Middle frontal gyrus (tissue), 1 donor: ENCODE measurements at regions not wholly inside any gene's neighbourhood (a gene's known extent, or its start where the extent isn't known, plus 50 kb on each side); places are given as distances from the start of the nearest gene placed in this dataset.

Source experiments
- DNase-seq: peaks from one replicate; pipeline ENCODE4 v3.0.0-alpha.2; 2015; ENCODE audit warnings: low spot score; ENCODE audit errors: extremely low spot score

DNA sequence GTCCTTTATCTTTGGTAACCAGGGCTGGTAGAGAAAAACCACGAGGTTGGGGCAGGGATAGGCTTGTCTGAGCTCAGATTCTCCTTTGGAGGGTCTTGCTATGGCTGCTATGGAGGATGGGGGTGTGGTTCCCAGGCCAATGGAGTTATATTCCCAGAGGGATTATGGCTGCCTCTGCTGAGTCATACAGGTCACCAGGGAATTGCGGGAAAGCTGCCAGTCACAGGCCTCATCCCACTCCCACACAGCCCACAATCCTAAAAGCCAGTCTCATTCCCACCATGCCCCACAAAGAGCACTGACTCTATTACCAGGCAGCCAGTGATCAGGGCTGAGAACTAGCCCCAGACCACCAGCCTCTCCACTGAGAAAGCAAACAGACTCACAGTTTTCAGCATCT is 316.6 kb upstream of the TMEM229A start:
- DNase-seq: no peak

DNA sequence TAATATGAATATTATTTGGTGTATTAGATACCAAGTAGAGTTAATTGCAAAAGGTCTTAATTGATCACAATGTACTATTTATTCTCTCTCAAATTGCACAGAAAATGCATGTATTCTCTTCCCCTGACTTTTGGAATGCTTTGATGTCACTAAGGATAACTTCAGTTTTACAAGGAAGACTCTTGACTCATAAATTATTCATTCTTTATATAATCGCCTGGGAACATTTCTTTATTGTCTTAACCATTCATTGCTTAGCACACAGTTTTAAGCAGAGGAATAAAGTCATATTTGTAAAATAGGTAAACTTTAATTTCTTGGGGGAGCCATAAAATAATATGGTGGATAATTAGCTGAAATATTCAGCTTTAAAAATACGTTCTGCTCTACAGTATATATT is 306.0 kb upstream of the TMEM229A start:
- no peak for DNase-seq

DNA sequence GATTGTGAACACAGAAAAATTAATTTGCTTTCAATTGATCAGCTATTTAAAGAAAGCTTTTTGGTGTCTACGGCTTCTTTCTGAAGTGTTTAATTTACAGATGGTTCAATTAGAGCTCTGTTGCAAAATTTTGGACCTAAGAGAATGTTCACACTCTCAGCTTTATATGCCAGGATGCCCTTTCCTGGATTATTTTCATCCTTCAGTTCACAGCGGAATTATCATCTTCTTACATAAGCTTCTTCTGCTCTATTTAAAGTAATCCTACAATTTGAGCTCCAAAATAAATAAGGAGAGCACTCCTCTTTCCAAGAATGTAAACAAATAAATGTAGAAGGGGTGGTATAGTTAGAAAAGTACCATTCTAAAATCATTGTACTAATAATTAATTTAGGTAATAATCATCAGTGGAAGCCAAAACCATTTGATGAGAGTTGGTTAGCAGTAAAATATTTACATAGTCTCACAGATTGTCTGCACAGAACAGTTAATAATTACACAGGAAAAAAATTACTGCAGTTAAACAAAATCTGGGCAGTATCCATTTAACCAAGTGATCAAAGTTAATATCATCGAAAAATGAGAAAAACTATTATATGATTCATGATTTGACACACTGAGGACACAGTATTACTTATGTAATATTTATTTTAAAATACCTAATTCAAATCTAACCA is 298.0 kb upstream of the TMEM229A start:
- DNase-seq: no peak

DNA sequence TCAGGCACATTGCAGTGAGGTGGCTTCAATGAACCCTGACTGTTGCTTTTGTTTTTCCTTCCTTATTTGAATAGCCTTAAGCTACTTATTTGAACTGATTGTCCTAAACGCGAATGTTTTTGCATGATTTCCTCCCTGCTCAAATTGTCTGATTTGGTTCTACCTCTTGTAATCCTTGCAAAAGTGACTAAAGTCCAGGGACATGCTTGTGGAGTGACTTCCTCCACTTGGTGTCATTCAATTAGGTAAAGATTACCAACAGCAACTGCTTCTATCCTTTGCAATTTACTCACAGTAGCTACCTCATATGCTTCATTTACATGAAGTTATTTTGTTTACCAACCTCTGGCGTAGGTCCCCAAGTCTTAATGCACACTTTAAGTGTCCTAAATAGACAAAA is 295.9 kb upstream of the TMEM229A start:
- DNase-seq: no peak

DNA sequence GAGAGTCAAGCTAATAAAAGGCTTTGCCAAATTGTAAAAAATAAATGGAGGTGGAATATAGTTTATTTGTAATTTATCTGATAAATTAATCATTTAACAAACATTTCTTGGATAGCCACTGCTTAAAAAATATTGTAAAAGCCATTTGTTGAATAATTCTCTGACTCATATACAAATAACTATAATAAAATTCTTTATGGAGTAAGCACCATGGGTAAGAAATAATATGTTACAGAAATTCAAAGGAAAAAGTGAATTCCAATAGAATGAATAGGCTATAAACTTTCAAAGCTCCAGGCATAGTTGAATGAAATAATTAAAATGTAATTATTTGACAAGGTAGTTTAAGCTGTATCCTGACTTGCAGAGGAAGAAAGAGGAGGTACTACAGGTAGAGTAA is 291.4 kb upstream of the TMEM229A start:
- DNase-seq: no peak

DNA sequence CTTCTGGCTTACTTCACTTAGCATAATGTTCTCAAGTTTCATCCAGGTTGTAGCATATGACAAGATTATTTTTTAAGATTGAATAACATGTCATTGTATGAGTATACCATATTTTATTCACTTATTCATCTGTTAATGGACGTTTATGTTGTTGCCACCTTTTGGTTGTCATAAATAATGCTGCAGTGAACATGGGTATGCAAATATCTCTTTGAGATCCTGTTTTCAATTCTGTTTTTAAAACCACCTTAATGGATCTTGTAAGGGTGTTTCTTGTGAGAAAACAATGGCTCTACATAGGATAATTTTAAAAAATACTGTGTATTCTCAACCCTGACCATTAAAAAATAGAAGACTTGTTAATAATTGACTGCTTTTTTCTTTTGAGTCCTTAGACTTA is 290.7 kb upstream of the TMEM229A start:
- DNase-seq: no peak

DNA sequence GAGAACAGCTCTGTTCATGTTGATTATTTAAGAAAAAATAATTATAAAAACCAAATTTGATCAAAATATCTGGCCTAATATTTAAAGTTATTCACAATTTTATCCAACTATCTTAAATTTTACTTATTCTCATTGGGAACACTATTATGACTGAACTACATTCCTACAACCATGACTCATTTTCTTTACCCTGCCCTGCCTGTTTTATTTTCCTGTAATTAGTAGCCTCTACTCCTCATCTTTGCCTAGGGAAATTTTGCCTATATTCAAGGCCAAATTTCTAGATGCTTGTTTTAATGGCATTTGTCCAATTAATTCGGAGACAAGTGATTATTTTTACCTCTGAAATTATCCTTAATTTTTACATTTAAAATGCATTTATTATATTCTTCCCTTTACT is 289.7 kb upstream of the TMEM229A start:
- DNase-seq: no peak

DNA sequence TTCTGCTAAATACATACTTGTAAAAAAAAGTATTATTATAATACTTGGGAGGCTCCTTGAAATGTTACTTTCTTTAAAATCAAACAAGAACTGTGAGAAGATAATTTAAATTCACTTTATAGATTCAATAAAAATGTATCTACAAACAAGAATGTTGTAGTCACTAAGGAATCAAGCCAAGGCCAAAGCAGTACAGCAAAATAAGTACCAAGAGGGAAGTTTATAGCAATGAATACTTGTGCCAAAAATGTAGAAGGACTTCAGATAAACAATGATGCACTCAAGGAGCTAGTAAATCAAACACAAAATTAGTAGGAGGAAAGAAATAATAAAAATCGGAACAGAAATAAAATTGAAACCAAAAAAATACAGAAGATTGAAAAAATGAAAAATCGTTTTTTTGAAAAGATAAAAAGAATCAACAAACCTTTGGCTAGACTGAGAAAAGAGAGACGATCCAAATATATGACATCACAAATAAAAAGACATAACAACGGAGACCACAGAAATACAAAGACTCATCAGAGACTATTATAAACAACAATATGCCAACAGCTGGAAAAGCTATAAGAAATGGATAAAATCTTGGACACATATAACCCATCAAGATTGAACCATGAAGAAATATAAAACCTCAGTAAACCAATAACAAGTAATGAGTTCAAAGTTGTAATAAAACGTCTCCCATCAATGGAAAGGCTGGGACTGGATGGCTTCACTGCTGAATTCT is 286.0 kb upstream of the TMEM229A start:
- no peak for DNase-seq

DNA sequence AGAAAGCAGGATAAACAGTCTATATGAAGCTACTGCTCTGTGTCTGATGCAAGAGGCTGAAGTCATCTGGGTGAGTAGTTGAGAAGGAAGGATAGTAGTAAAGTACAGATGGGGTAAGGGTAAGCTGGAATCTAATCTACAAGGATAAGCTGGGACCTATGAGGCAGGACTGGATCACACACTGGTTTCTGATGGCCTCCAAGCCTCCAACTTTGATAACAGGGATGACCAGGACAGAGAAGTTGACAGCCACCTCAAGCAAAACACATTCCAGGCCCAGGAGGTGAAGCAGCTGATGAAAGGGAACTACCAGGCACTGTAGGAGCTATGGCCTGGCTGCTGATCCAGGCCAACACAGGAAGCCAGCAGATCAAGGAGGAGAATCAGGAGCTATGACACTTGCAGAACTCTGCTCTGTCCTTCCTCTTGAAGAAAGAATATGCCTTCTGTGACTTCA is 278.1 kb upstream of the TMEM229A start:
- DNase-seq: no peak

DNA sequence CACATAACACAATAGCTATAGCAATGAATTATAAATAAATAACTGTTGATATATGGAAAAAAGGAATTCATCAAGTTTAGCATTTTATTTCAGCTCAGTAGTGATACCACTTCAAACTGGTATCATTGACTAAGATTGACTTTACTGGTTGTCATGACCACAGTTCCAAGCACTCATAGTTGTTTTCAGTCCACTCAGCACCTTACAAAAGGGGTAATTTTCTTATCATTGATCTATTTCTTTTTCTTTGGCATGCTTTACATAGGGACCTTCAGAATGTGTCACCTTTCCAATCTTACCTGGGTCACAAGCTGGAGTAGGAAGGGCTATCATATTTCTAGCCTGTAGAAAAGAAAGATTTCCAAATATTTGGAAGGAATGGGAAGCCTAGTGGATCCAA is 275.5 kb upstream of the TMEM229A start:
- DNase-seq: no peak

DNA sequence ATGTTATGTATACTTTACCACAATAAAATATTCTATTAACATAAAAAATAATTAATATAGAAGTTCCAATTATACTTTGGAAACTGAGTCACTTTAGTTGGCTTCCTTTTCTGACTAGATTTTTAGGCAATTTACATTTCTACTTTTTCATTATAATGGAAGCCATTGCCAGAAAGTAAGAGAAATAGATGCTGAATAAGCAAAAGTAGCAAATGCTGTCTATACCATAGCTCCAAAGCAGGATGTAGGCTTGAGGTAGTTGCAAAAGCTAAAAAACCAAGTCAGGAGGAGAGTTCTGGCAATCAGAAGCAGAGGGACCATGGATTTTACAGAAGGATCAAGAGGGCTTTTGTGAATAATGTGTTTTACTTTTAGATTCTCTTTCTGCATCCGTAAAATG is 262.4 kb upstream of the TMEM229A start:
- no peak for DNase-seq

DNA sequence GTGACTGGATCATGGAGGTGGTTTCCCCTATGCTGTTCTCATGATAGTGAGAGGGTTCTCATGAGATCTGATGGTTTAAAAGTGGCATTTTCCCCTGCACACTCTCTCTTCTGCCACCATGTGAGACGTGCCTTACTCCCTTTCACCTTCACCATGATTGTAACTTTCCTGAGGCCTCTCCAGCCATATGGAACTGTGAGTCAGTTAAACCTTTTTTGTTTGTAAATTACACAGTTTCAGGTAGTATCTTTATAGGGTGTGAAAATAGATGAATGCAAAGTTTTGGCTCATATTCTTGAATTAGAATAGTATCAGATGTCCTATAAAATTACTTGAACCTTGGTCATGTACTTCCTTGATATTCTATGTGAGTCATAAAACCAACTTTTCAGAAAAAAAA is 252.1 kb upstream of the TMEM229A start:
- no peak for DNase-seq

DNA sequence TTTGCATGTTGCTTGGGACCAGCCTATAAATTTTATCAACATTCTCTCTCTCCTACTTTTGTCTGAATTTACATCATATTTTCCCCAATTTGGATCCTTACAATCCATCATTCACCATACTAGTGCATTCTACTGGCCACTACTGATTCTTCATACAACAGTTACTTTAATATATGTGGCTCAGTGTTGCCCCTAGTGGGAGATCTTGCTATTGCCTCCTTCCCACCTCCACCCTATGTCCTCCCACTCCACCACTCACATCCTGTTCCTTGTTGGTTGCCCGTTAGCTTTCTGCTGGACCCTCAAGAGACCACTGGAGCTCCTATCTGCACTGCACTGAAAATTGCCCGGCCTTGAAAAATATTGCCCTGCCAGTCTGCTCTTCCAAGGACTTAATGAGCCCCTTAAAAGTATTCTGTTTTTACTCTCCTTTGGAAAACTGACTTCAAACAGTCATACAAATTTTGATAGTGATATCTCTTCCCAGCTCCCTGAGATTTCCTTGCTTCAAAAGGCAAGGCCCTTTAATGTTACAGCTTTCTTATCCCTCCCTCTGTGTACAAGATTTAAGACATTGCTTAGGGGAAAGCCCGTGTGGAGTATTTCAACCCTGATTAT is 243.2 kb upstream of the TMEM229A start:
- no peak for DNase-seq

DNA sequence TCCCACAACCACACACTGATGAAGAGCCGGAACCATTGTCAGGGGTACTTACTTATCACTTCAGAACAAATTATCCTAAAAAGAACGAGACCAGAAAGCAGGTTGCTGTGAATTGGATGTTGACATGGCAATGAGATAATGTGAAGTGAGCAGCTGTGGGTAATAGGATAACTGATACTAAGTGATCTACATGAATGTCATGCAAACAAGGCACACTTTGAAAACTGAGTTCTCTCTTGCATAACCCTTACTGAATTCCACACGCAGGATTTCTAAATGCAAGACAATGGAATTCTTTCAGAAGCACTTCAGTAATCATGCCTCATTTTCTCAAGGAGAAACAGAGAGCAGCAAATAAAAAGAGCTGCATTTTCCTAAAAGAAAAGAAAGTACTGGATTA is 242.5 kb upstream of the TMEM229A start:
- no peak for DNase-seq

DNA sequence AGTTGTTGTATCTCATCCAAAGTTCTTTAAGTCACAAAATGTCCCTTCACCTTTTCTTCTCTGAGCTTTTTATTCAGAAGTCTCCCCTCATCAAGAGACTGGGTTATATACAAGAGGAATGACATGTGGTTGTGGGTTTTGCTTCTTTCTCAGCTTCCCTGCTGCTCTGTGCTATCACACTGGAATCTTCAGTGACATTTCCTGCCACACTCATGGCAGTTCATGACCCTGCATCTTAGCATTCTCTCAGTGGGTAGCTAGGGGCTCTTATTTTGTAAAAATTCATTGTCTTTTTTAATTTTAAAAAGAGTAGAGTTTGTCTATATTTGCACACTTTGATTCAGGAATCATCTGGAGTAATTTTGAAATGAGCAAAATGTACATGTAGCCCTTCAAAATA is 236.9 kb upstream of the TMEM229A start:
- DNase-seq: no peak

DNA sequence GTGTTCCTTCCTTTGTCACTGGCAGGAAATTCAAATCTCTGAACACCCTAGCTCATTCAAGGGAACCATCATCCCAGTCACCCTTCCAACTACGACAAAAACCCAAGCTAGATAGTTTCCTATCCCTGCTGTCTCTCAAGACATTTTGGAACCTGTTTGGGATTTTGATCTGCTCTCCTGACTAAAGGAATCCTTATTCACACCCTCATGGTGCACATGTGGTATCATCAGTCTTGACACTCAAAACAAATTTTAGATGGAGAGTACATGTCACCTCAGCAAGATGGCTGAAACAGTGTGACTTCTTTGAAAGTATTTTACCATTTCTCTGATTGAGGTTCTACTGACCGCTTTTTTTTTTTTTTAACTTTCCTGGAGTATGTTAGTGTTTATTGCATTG is 234.3 kb upstream of the TMEM229A start:
- DNase-seq: no peak

DNA sequence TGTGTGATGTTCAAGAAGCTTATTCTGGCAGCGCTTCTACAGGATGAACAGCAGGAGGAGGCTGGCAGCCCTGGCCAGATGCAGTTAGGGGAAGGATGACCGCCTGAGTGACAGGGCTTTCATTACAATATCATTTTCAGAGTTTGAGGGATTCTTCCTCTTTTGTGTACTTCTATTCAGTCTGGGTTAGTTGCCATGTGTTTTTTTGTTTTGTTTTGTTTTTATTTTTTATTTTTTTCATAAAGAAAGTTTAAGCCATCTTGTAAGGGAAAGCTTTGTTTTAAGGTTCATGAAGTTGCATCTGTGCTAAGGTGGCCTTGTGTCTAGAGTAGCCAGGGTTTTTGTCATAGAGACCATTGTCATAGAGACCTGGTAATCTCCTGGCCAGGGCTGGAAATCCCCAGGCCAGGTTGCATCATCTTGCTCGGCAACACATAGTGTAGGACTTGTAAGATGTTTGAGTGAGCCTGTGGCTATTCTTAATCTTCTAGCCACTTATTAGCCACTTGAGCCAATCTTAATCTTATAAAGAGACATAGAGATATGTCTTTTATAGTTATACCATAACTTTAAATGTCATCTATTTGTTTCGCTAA is 230.5 kb upstream of the TMEM229A start:
- no peak for DNase-seq

DNA sequence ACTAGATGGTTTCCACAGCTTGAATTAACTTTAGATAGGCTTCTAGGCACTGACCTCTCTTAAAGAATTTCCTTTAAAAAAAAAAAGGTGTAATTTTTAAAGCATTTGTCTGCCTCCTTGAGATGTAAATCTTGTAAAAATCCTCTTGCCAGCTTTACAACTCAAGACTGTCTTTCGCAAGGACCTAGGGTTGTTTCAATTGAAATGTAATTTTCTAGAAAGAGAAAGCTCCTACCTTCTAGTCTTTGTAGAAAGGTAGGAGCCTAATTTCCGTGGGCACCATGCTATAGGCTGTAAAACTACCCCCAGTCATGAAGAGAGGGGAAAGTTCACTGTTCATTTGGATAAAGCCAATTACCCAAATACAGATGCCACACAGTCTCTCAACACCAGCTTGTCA is 228.8 kb upstream of the TMEM229A start:
- DNase-seq: no peak

DNA sequence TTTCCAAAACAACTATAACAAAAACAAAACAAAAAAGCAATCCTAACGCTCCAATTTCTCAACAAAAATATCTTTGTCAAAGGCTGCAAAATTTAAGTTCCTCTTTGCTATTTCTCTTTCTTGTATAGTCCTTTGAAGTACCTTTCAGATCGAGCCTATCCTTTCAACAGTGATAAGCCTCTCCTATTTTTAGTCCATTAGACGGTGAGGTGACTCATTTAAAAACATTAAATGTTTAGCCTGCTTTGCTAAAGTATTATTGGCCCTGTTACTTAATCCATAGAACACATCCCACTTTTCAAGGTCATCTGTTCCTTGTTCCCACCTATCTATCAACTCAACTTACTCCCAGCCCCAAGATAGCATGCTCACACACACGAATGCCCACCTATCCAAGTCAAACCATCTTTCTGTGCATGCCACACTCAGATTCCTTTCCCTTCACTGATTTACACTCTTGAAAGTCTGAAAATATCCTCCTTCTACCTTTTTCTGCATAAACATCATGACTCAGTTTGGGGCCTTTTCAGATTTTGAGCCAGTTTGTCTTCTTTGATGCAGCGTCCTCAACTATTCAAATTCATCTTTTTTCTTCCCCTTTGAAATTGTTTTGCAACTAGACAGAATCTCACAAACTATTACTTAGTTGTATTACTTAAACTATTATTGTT is 224.9 kb upstream of the TMEM229A start:
- no peak for DNase-seq

DNA sequence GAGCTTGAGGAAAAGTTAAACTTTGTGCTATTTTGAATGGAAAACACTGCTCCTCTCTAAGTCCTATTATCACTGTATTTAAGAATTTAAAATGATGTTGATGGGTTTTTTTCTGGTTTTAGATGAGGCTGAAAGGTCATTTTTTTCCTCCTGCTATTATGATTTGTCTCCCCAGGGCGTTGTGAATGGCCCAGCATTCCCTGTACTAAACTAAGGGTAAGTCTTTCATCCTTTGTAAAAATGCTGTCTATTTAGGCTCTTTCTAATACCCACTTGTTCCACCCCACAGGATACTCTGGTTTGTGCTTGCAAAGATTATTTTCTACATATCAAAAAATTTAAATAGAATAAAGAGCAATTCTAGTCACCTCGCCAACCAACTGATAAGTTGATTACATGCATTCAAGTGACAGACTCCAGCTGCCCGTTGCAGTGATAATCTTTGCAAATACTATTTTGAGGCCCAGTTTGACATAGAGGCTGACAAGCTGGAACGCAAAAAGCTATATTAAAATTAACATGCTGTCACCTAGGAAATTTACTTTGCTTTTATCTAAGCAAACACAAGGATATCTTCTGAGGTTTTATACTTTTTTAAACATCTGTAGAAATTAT is 222.3 kb upstream of the TMEM229A start:
- no peak for DNase-seq

DNA sequence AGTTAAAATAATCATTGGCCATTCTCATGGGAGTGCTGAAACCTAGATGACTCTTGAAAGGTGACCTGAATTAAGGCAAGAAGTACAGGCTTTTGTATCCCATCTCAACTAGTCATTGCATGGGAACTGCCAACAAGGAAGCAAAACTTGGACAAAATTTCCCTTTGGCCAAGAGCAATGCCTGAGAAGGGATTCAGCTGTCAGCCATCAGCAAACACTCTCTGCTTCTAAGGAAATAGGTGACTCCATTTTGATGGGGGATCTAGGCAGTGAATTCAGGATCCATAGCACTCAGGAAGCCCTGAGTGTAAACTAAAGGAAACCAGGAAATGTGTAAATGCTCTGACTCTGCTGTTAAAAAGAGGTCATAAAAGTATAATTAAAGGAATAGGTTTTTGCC is 221.5 kb upstream of the TMEM229A start:
- DNase-seq: no peak
